Nucleus accumbens (tissue), 56 donors: ENCODE measurements at regions not wholly inside any gene's neighbourhood (a gene's known extent, or its start where the extent isn't known, plus 50 kb on each side); places are given as distances from the start of the nearest gene placed in this dataset.

ENCODE experiments used
- DNase-seq, 56 donors: peaks; one replicate each; lab custom pipeline; 2025; lab: John Stamatoyannopoulos, UW

DNA sequence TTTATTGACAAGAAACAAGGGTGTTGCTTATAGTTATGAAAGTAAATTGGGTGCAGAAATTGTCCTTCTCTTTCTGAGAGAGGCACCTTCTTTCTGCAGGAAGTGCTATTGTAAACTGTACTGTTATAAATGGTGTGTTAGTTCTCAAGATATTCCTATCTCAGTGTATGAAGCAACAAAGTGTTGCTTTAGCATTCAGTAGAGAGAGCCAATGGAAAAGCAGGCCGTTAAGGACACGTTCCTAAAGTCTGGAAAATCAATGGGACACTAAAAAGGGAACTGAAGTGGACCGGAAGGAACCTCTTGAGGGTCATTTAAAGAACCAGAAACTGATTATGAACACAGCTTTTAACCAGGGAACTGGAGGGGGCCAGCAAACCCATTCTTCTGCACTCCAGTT is 510.0 kb upstream of the ZEB2 start:
- no peak for DNase-seq

- no peak for DNase-seq
Observed at GRCh38 chr2:145029081-145029480, 509.2 kb upstream of the ZEB2 start.

DNA sequence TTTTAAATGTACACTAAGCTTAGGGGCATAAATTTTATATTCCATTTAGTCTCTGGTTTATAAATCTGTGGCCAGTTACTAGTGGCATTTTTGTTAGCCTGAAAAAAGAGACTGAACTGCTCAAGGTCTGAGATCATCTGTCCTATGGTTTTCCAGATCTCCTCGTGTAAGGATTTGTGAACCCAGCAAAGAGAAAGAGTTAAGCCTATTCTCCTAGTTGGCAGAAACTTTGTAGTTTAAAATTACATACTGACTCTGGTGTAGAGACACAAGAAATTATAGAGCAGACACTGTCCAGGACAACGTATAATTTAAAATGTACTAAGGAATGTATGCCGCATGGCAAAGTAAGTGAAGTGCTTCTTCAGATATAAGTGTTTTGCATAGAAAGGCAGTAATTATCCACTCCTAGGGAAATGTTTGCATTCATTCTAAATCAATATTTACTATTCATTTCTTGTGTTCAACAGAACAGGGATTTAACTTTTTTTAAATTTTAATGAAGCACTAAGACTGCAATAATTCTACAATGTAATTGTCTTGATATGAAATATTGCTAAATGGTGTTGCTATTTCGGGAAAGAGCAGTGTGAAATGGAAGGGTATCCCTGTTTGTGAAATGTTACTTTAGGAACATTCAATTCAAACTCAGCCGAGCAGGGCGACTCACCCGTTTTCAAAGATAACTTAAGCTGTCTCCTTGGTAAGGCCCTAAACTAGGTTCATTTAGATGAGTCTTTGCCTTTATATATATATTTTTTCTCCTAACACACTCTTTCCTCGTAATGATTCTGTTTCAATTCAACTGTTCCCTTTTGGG is 508.4 kb upstream of the ZEB2 start:
- no peak for DNase-seq

DNA sequence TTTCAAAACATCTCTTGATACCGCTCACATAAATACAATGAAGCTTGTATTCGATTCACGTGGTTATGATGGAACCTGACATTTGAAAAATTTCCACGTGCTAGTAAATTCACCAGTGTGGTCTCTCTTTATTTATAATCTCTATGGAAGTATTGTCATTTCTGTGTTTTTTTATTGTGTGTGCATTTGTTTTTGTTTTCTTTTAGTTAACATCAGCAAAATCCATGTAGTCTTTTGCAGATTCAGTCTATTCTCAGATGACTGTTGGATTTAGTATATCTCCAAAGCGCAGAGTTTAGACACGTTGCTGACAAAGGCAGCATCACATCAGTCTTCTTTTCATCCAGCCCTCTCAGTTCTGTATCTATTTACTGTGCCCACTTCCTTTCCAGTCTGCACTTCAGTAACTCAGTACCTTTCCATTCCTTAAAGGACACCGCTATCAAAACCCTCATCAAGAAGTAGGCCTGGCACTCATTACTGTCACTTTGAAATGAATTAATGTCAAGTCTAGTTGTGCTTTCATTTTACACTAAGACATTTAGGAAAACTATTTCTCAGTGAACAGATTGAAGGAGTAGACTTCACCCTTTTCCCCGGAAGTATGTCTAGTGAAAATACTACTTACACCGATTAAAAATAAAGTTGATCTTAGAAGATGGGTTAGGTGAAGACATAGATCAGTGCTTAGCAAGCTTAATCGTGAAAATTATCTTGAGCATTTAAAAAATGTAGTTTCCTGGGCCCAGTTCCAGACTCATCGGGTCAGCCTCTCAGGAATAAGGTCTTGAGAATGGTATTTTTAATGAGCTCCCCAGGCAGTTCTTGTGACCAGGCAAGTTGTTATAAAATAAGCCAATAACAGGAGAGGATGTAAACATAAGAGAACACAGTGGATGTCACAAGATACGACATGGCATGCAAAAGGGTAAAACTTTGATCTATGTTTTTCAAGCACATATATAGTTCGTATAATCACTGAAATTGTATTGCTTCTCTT is 506.8 kb upstream of the ZEB2 start:
- no peak for DNase-seq

DNA sequence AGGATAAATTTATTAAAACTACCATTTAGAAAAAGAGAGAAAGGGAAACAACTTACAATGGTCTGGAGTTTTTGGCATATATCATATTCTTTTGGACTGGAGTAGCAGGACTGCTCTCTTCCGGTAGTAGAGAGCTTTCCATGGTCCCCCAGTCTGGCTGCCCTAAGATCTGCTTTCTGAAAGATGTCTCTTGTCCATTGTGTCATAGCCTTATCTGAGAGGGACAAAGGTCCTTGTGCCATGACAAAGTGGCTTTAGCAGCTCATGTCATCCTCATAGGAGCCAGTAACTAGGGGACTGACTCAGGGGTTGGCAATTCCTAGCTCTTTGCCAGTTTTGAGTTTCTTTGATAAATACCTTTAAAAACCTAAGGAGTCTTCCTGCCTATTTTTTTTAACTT is 505.5 kb upstream of the ZEB2 start:
- peak in 2 of 56 donors; percentile 8 to 11 for DNase-seq

DNA sequence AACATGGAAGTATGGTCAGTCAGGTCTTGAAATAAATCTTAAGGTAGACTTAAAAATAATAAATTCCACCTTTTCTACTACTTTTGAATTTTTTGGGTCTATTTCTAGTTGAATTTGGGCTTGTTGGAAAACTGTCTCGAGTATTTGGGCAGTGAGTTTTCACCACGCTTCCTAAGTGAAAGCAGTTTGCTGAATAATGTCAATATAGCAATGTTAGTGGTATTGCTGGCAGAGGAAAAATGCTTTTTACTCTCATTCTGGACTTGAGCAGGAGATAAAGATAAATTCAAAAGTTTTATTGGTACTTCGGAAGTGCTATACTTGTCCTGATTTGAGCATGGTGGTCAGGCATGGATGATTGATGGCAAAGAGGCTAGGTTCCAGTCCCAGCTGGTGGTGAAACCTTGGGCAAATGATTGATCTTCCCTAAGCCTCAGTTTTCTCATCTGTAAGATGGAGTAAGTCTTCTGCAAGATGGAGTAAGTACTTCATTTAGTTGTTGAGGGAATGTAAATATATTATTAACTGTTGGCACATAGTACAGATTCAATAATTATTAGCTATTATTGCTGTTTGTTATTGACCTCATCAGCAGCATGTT is 503.5 kb upstream of the ZEB2 start:
- no peak for DNase-seq

DNA sequence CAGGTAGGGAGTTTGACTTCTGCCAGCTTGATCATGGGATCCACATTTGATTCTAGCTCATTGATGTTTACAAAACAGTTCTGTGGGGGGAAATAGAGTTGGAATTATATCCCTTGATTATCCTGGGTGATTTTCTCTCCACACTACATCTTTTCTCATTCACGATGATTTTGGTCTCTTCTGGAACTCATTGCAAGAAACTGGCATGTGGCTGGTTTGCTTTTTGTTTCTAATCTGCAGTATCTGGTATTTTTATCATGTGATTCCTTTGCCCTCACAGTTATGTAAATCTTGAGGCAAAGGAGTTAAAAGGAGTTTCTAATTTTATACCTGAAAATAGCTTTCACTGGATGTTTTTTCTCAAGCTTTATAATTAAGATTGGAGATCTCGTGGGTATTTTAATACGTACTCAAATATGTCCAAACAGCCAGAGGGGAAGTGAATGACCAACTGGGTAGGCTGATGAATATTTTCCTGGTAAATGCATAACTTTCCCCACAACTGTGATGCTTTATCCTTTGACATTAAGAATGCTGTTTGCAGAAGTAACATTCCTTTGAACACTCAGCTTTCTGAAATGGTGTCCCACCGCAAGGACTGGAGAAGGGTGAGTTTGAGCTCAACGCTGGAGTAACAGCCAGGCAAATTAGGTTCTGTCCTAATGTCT is 502.9 kb upstream of the ZEB2 start:
- no peak for DNase-seq

- no peak for DNase-seq
Observed at GRCh38 chr2:145021962-145022665, 502.2 kb upstream of the ZEB2 start.

GRCh38 chr2:145020694-145021093 is 500.8 kb upstream of the ZEB2 start:
- no peak for DNase-seq

DNA sequence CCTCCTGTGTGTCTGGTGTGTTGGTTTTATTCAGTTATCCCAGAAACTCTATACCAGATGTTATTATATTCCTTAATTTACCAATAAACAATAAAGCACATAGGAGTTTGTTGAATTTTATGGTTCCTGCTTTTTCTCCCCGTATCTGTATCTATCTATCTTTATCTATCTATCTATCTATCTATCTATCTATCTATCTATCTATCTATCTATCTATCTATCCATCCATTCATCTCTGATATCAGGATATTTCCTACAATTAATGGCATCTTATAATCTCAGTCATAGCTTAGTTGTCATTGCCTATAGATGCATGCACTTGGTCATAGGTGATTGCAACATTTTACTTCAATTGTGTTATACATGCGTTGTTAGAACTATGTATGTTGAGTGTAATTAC is 500.2 kb upstream of the ZEB2 start:
- DNase-seq, result no peak

DNA sequence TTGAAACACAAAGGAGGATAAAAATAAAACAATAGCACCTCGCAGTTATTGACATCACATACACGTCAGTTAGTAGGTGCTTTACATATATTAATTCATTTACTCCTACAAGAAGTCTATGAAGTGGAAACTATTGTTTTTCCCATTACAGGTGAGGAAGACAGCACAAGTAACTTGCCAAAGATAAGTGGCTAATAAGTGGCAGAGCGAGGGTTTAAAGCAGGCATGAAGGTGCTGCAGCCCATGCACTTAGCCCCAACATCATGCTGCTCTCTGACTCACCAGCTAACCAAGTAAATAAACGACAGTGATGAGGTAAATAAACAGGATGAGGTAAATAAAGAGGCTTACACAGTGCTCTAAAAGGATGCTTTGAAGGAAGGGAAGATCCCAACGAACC is 498.6 kb upstream of the ZEB2 start:
- DNase-seq, result no peak

DNA sequence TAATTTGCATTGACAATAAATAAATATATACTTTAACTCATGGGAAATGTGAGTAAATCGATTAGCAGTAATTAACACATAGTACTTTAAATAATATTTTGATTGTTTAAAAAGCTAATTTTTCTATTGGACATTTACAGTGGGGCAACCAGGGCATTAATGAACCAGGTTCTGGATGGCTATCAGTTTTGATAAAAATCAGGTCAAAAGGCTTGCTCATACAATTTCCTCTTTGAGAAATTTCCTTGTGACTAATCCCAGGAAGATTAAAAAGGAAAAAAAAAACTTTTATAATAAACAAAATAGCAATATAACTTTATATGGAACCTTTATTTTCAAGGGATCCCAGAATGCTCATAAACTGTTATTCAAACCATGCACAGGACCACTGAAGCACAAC is 497.2 kb upstream of the ZEB2 start:
- no peak for DNase-seq

DNA sequence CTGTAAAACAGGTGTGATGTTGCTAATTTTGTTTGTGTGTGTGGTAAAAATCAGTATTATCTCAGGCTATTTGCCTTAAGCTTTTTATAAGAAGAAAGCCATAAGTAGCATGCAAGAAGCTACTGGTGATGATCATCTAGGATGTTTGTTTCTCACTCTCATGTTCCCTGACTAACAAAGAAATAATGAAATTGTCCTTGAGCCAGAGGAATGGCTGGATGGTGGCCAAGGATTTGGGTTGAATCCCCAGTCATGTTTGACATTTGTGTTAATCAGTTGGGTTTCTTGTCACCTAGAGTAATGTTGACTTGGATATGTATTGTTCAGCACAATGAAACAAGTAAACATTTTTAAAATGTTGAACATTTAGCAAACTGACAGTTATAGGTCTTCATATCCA is 496.8 kb upstream of the ZEB2 start:
- DNase-seq, result no peak

DNA sequence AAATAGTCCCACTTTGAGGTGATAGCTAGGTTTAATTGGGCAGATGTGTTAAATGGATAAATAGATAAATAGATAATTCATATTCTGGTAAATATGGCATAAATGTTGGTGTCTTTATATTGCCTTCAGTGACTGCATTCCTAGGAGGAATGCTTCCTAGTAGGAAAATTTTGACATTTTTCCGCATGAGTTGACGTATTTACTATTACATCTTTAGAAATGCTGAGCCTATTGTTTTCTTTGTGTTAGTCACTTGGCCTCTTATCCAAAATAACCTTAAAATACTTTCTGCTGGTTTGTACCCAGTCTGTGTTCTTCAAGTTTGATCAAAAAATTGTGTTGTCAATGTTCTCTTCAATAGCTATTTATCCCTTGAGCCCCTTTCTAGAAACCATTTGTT is 495.6 kb upstream of the ZEB2 start:
- no peak for DNase-seq

DNA sequence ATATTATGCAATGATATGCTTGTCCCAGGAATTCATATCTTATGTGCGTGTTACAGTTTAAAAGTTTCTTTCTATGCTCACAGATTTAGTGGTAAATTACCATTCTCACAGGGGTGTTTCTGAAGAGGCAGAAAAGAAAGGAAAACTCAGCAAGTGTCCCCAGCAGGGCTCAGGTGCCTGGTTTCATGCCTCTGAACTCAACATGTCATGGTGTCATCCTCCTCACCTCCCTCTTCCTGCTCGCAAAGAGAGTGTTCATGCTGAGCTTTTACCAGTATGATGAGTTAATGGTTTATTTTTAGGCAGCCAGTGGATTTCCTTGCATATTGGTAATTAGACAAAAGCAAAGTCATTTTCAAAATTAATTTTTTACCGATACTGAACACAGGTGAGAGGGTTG is 492.9 kb upstream of the ZEB2 start:
- no peak for DNase-seq

GRCh38 chr2:145012214-145012670 is 492.3 kb upstream of the ZEB2 start:
- no peak for DNase-seq

DNA sequence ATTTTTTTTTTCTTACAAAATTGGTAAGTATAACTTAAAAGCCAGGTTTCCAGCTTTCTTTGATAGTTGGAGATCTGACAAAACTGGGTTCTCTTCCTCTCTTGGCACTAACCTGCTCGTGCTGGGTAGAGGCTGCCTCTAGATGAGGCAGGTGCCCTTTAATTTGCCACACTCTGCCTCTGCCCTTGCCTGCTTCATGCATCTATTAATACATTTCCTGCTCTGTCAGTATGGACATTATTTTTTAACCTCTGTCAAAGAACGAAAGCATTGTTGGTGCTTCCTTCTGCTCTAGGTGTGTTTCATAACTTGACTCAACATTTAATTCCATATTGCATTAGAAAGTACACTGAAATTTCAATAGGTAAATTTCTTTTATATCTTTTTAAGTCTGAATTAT is 490.7 kb upstream of the ZEB2 start:
- DNase-seq, result no peak

- no peak for DNase-seq
Observed at GRCh38 chr2:145007960-145008263, 488.0 kb upstream of the ZEB2 start.

GRCh38 chr2:145007093-145007959 is 487.4 kb upstream of the ZEB2 start:
- DNase-seq, result peak in 3 of 56 donors; percentile 5 to 32 (median 15)
